Ectodermal cell (in vitro differentiated cells): ENCODE measurements at regions not wholly inside any gene's neighbourhood (a gene's known extent, or its start where the extent isn't known, plus 50 kb on each side); places are given as distances from the start of the nearest gene placed in this dataset.

Experiments
- H3K27ac ChIP-seq: 2 replicates; pipeline ENCODE4 v1.7.0; 2013; ENCODE audit warnings: mild to moderate bottlenecking, low read depth, low read length; ENCODE audit not compliant: insufficient read depth, poor library complexity, severe bottlenecking
- H3K27me3 ChIP-seq: 2 replicates; pipeline ENCODE4 v1.7.0; 2013; ENCODE audit warnings: mild to moderate bottlenecking, low read length; ENCODE audit not compliant: insufficient read depth, control insufficient read depth, poor library complexity, severe bottlenecking
- H3K36me3 ChIP-seq: one replicate; pipeline ENCODE4 v1.7.0; 2013; ENCODE audit warnings: low read length; ENCODE audit not compliant: control insufficient read depth, insufficient read depth
- H3K4me1 ChIP-seq: one replicate; pipeline ENCODE4 v1.7.0; 2013; ENCODE audit warnings: low read length; ENCODE audit not compliant: control insufficient read depth, insufficient read depth
- H3K4me3 ChIP-seq: 2 replicates; pipeline ENCODE4 v1.7.0; 2013; ENCODE audit warnings: low read depth, low read length, control low read depth; ENCODE audit not compliant: insufficient read depth
- H3K9me3 ChIP-seq: 2 replicates; pipeline ENCODE4 v1.7.0; 2013; ENCODE audit warnings: mild to moderate bottlenecking, low read length, moderate library complexity; ENCODE audit not compliant: control insufficient read depth
- WGBS, 2 experiments: methylation state at CpG; one replicate each; pipeline ENCODE4 v1.1.7; 2013; ENCODE audit warnings: missing lambda C conversion rate in 2 of 2; 5-methylcytosine and 5-hydroxymethylcytosine counted together

DNA sequence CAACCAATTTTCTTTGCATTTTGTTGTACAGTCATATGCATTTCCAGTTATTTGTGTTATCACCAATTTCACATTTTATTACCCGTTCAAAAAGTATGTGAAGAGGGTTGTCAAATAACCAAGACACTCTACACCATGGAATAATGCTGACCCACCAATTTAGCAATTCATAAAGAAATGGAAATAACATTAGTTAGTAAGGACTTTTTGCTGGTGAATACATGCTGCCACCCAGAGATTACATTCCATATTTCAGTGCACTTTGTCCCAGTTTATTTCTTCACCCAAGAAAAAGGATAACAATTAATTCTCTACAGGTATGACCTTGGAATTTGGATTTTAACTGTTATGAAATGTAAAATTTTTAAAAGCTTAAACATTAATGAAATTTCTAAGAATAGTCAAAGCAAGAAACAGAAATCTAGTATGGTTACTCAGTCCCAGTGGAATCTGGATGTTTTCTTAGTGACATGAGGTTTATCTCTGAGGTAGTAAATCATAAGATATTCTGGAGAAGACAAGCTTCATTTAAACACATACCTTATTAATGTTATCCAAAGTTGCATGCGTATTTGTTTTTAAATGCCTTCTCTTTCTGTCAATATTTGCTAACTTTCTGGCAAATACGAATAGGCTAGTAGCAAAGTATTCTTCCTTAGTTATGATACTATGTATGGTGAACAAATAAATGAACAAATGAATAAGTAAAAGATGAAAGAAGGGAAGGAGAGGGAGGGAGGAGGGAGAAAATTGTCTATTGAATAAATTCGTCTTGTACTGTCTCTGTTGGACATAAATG is 100.6 kb downstream of the CETN3 start:
- H3K4me1 ChIP-seq: peaks cover 6% of the 10 kb centered on the region
- H3K4me3 ChIP-seq: no peak overlapping the region
- 84 to 95% methylated on average over 1 to 4 of the region's 4 CpGs for WGBS, 2 experiments

DNA sequence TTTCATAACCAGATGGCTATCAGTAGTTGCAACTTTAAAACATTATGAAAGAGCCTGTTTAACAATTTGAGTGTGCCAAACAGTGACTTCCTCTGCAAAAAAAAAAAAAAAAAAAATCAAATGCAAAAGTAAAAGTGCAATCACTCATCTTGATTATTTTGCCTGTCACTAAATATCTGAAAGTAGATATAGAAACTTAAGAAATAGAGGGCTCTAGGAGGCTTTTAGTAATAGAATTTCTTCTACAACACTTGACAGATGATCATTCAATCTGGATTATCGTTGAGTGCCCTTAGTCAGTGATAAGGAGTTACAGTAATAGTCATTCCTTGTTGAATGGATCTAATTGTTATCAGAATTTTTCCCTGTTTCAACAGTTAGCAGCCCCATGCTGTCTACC is 101.8 kb downstream of the CETN3 start:
- 86 to 90% methylated on average over 1 of the region's 1 CpG for WGBS, 2 experiments
- no peaks in the 10 kb centered on the region for H3K9me3 ChIP-seq
- H3K36me3 ChIP-seq: no peaks in the 10 kb centered on the region
- no peak overlapping the region for H3K27ac ChIP-seq
- H3K4me1 ChIP-seq: peaks cover 6% of the 10 kb centered on the region
- no peak overlapping the region for H3K4me3 ChIP-seq
- no peaks in the 10 kb centered on the region for H3K27me3 ChIP-seq

More for the DNA sequence above, 100.6 kb downstream of the CETN3 start:
- no peak overlapping the region for H3K27ac ChIP-seq
- H3K36me3 ChIP-seq: no peaks in the 10 kb centered on the region
- H3K9me3 ChIP-seq: no peaks in the 10 kb centered on the region
- H3K27me3 ChIP-seq: no peaks in the 10 kb centered on the region

- Histone ChIP-seq H3K4me3 (no peak overlapping the region), H3K36me3 (no peaks in the 10 kb centered on the region), H3K27ac (no peak overlapping the region)
Observed at GRCh38 chr5:90307322-90307721, 102.2 kb downstream of the CETN3 start.

GRCh38 chr5:90306613-90307012 is 102.9 kb downstream of the CETN3 start:
- Histone ChIP-seq H3K9me3 (no peaks in the 10 kb centered on the region), H3K4me3 (no peak overlapping the region), H3K36me3 (no peaks in the 10 kb centered on the region), H3K27ac (no peak overlapping the region), H3K4me1 (peaks cover 6% of the 10 kb centered on the region), H3K27me3 (no peaks in the 10 kb centered on the region)

More at GRCh38 chr5:90307322-90307721, 102.2 kb downstream of the CETN3 start:
- Histone ChIP-seq H3K27me3 (no peaks in the 10 kb centered on the region), H3K9me3 (no peaks in the 10 kb centered on the region), H3K4me1 (peaks cover 6% of the 10 kb centered on the region)

DNA sequence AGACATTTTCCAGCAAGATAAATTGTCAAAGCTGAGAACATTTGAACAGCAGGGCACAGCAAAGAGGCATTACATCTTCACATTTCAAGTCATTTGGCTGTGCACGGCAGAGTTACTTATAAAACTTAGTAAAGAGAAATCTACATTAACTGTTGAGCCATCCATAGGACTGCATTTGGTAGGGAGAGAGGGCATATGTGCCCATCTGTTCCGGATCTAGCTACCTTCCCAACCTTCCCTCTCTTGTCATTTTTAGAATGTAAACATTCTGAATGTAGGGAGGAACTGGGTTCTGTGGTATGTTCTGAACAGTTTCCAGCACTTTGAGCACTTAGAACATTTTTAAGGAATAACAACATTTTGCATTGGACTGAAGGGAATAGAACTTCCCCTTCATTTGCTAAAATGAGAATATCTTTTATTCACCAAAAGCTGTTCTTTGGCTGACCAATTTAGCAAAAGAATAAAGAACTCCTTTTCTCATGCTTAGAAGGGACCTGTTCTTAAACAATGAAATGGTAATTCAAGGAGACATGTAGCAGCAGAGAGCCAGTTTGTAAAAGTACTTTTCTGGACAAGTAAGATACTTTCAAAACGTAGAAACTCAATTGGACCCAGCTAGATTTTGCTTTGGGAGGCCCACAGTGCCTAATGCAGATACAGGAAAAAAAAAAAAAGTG is 104.4 kb downstream of the CETN3 start:
- no peak overlapping the region for H3K27ac ChIP-seq
- no peak overlapping the region for H3K4me3 ChIP-seq
- no peaks in the 10 kb centered on the region for H3K9me3 ChIP-seq
- H3K4me1 ChIP-seq: peaks cover 6% of the 10 kb centered on the region
- WGBS, 2 experiments: 33 to 58% methylated on average over 1 to 3 of the region's 3 CpGs
- H3K27me3 ChIP-seq: no peaks in the 10 kb centered on the region
- no peaks in the 10 kb centered on the region for H3K36me3 ChIP-seq

GRCh38 chr5:90301248-90301647 is 108.3 kb downstream of the CETN3 start:
- no peaks in the 10 kb centered on the region for H3K27me3 ChIP-seq
- H3K27ac ChIP-seq: no peak overlapping the region
- WGBS, 2 experiments: 90 to 91% methylated on average over 2 of the region's 2 CpGs
- no peaks in the 10 kb centered on the region for H3K9me3 ChIP-seq
- no peaks in the 10 kb centered on the region for H3K36me3 ChIP-seq
- H3K4me3 ChIP-seq: no peak overlapping the region
- peaks cover 6% of the 10 kb centered on the region for H3K4me1 ChIP-seq

DNA sequence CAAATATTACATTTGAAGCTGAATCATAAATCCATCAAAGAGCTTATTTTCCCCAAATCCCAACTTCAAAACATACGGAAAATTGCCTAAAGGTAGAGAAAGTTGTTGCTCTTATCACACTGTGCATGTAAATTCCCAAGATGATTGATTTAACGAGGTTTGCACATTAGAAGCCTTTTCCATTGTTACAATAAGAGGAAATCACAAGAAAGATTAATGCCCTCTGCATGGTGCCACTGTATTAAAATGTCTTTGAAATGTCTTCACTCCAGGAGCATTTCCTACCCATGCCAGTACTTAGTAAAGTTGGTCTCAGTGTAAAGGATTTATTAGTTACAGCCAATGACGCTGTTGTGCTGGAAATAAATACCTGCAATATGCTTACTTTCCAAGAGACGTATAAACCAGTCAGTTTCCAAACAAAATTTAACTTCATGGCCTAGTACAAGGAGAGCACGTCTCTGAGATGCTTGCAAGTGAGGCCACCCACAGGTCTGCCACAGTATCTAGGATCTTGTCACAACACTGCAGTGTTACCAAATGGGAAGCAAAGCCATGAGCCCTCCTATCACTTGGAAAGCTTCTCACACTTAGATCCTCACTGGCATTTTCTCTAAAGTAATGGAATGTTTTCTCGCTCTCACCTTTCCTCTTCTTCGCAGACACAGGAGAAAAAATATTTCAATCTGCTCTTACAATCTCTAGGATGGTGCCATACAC is 112.4 kb downstream of the CETN3 start:
- Histone ChIP-seq H3K27me3 (no peaks in the 10 kb centered on the region), H3K9me3 (no peaks in the 10 kb centered on the region), H3K4me3 (no peak overlapping the region), H3K27ac (no peak overlapping the region), H3K36me3 (no peaks in the 10 kb centered on the region), H3K4me1 (no peaks in the 10 kb centered on the region)
- 56 to 58% methylated on average over 7 of the region's 7 CpGs for WGBS, 2 experiments

- Histone ChIP-seq H3K36me3 (no peaks in the 10 kb centered on the region), H3K27me3 (no peaks in the 10 kb centered on the region), H3K9me3 (no peaks in the 10 kb centered on the region), H3K27ac (no peak overlapping the region), H3K4me3 (no peak overlapping the region), H3K4me1 (no peaks in the 10 kb centered on the region)
- WGBS, 2 experiments: 84 to 93% methylated on average over 5 of the region's 5 CpGs
Observed at GRCh38 chr5:90294604-90295003, 115.0 kb downstream of the CETN3 start.

GRCh38 chr5:90293931-90294330 is 115.6 kb downstream of the CETN3 start:
- no peak overlapping the region for H3K4me3 ChIP-seq
- WGBS, 2 experiments: 88 to 91% methylated on average over 2 of the region's 2 CpGs
- H3K27ac ChIP-seq: no peak overlapping the region
- no peaks in the 10 kb centered on the region for H3K4me1 ChIP-seq
- no peaks in the 10 kb centered on the region for H3K9me3 ChIP-seq
- H3K27me3 ChIP-seq: no peaks in the 10 kb centered on the region
- no peaks in the 10 kb centered on the region for H3K36me3 ChIP-seq

- H3K27me3 ChIP-seq: no peaks in the 10 kb centered on the region
- 91 to 92% methylated on average over 5 of the region's 5 CpGs for WGBS, 2 experiments
Observed at GRCh38 chr5:90290648-90291047, 118.9 kb downstream of the CETN3 start.

More at GRCh38 chr5:90290648-90291047, 118.9 kb downstream of the CETN3 start:
- Histone ChIP-seq H3K27ac (no peak overlapping the region), H3K4me3 (no peak overlapping the region), H3K36me3 (no peaks in the 10 kb centered on the region), H3K9me3 (no peaks in the 10 kb centered on the region), H3K4me1 (no peaks in the 10 kb centered on the region)
